HCT116 (cell line): ENCODE measurements at regions not wholly inside any gene's neighbourhood (a gene's known extent, or its start where the extent isn't known, plus 50 kb on each side); places are given as distances from the start of the nearest gene placed in this dataset.

Experiments
- ATAC-seq: fragments of 200-7000 bp; cut with Tn5 transposase; 2 replicates; pipeline ENCODE4 v1.9.1; 2020; ENCODE audit warnings: mild to moderate bottlenecking, moderate library complexity
- BruUV-seq: library from RNA; stranded (reverse); fragments of 400-500 nt; replicated peaks from 2 replicates; lab custom pipeline; 2021; lab: Mats Ljungman, UMichigan
- CTCF ChIA-PET: fragments of 300-600 bp; sonication (Branson Sonifier 250); formaldehyde crosslinking; loops from one replicate; lab custom pipeline; 2021; ENCODE audit warnings: antibody characterized with exemption; lab: Charles Lee
- POLR2A ChIA-PET: fragments of 300-600, 350-600 bp; sonication (Branson Sonifier 250); formaldehyde crosslinking; loops from one replicate; lab custom pipeline; 2021; ENCODE audit warnings: antibody characterized with exemption; lab: Charles Lee
- RAD21 ChIA-PET, 2 experiments: fragments of 300-600 bp; sonication (Branson Sonifier 250); formaldehyde crosslinking; loops; one replicate each; lab custom pipeline; 2023; ENCODE audit warnings: low total read pairs in 2 of 2; ENCODE audit not compliant: uncharacterized antibody in 2 of 2, unreplicated experiment in 2 of 2, low non-redundant PET in 1 of 2; lab: Charles Lee
- DNase-seq: peaks from one replicate; pipeline ENCODE4 v3.0.0-alpha.2; 2010; ENCODE audit warnings: low read depth, low spot score
- H2AFZ ChIP-seq: fragments of 200-600 bp; shearing (Covaris generic), sonication (generic); 2 replicates; pipeline ENCODE4 v1.6.1; 2017; ENCODE audit warnings: low read depth, mixed run types, mixed read lengths, antibody characterized with exemption, low read length; ENCODE audit not compliant: poor library complexity, severe bottlenecking
- H3K27ac ChIP-seq: 2 replicates; pipeline ENCODE4 v1.5.1; 2012; ENCODE audit warnings: low read depth, low read length
- H3K27me3 ChIP-seq: fragments of 200-600 bp; sonication (generic); 2 replicates; pipeline ENCODE4 v1.6.1; 2016; ENCODE audit warnings: mixed run types, low read length, mixed read lengths; ENCODE audit not compliant: insufficient read depth
- H3K36me3 ChIP-seq, 2 experiments: fragments of 200-500 bp in 1 of 2; fragments of 200-600 bp in 1 of 2; sonication (Bioruptor generic) in 1 of 2; sonication (generic) in 1 of 2; 2 replicates each; pipeline versions ENCODE4 v1.5.1 to v1.6.1; 2014 to 2016; ENCODE audit warnings: low read length in 2 of 2, inconsistent platforms in 1 of 2, mixed read lengths in 1 of 2, mixed run types in 1 of 2; ENCODE audit not compliant: insufficient read depth in 2 of 2, control insufficient read depth in 1 of 2
- H3K4me1 ChIP-seq, 2 experiments: fragments of 200-600 bp in 1 of 2; sonication (generic) in 1 of 2; 2 replicates each; pipeline versions ENCODE4 v1.5.1 to v1.6.1; 2012 to 2017; ENCODE audit warnings: low read length in 2 of 2, inconsistent platforms in 1 of 2, mild to moderate bottlenecking in 1 of 2, mixed read lengths in 1 of 2, mixed run types in 1 of 2, moderate library complexity in 1 of 2; ENCODE audit not compliant: insufficient read depth in 2 of 2, control insufficient read depth in 1 of 2
- H3K4me2 ChIP-seq: fragments of 200-600 bp; sonication (generic); 2 replicates; pipeline ENCODE4 v1.6.1; 2017; ENCODE audit warnings: mixed run types, low read length, mixed read lengths
- H3K4me3 ChIP-seq, 2 experiments: fragments of 200-600 bp in 1 of 2; sonication (generic) in 1 of 2; replicated peaks in 1 of 2; 2 replicates each; pipeline ENCODE4 v1.5.1; 2011 to 2016; ENCODE audit warnings: low read length in 2 of 2, control low read depth in 1 of 2, low read depth in 1 of 2, mild to moderate bottlenecking in 1 of 2, mixed read lengths in 1 of 2, mixed run types in 1 of 2
- H3K79me2 ChIP-seq: fragments of 200-600 bp; sonication (generic); 2 replicates; pipeline ENCODE4 v1.6.1; 2017; ENCODE audit warnings: mild to moderate bottlenecking, mixed run types, low read length, moderate library complexity, mixed read lengths; ENCODE audit not compliant: insufficient read depth
- H3K9ac ChIP-seq: fragments of 200-600 bp; sonication (generic); 2 replicates; pipeline ENCODE4 v1.6.1; 2016; ENCODE audit warnings: low read length, mixed read lengths
- H3K9me2 ChIP-seq: fragments of 200-600 bp; sonication (generic), shearing (Covaris generic); 2 replicates; pipeline ENCODE4 v1.6.1; 2017; ENCODE audit warnings: mixed run types, mild to moderate bottlenecking, moderate library complexity; ENCODE audit not compliant: insufficient read depth
- H3K9me3 ChIP-seq, 2 experiments: fragments of 200-500 bp in 1 of 2; fragments of 200-600 bp in 1 of 2; sonication (Bioruptor generic) in 1 of 2; sonication (generic) in 1 of 2; 2 replicates each; pipeline ENCODE4 v1.6.1; 2014 to 2017; ENCODE audit warnings: low read length in 2 of 2, mixed read lengths in 2 of 2, inconsistent platforms in 1 of 2, low read depth in 1 of 2, mild to moderate bottlenecking in 1 of 2, mixed run types in 1 of 2, moderate library complexity in 1 of 2; ENCODE audit not compliant: control insufficient read depth in 1 of 2, insufficient read depth in 1 of 2
- H4K20me1 ChIP-seq: fragments of 200-600 bp; sonication (generic), shearing (Covaris generic); 2 replicates; pipeline ENCODE4 v1.6.1; 2017; ENCODE audit warnings: mixed run types, mild to moderate bottlenecking, moderate library complexity; ENCODE audit not compliant: insufficient read depth
- ATF3 ChIP-seq: IDR thresholded peaks from 2 replicates; pipeline ENCODE4 v1.6.1; 2012
- CTCF ChIP-seq, 3 experiments: fragments of 200-600 bp in 1 of 3; sonication (generic) in 1 of 3; IDR thresholded peaks in 2 of 3; conservative IDR thresholded peaks in 1 of 3; 2 replicates each; pipeline ENCODE4 v1.5.1; 2012 to 2017; ENCODE audit warnings: low read depth in 2 of 3, low read length in 2 of 3, antibody characterized with exemption in 1 of 3, borderline replicate concordance in 1 of 3, control low read depth in 1 of 3, mild to moderate bottlenecking in 1 of 3, mixed read lengths in 1 of 3, mixed run types in 1 of 3, moderate library complexity in 1 of 3; ENCODE audit not compliant: insufficient read depth in 1 of 3
- EGR1 ChIP-seq: IDR thresholded peaks from 2 replicates; pipeline ENCODE4 v1.6.1; 2012; ENCODE audit warnings: low read depth
- EZH2 ChIP-seq: fragments of 200-600 bp; sonication (generic); IDR thresholded peaks from 2 replicates; pipeline ENCODE4 v1.6.1; 2017; ENCODE audit warnings: antibody characterized with exemption, mixed run types
- EZH2phosphoT487 ChIP-seq: fragments of 200-600 bp; IDR thresholded peaks from 2 replicates; pipeline ENCODE4 v1.6.1; 2018; ENCODE audit warnings: antibody characterized with exemption, borderline replicate concordance
- FOSL1 ChIP-seq: IDR thresholded peaks from 2 replicates; pipeline ENCODE4 v1.6.1; 2012; ENCODE audit warnings: low read depth
- JUND ChIP-seq: IDR thresholded peaks from 2 replicates; pipeline ENCODE4 v1.6.1; 2012
- POLR2A ChIP-seq: IDR thresholded peaks from 2 replicates; pipeline ENCODE4 v1.7.0; 2011; ENCODE audit warnings: borderline replicate concordance; ENCODE audit not compliant: insufficient read depth, insufficient read length; ENCODE audit errors: extremely low read depth
- REST ChIP-seq: IDR thresholded peaks from 2 replicates; pipeline ENCODE4 v1.6.1; 2012; ENCODE audit warnings: low read depth
- SIN3A ChIP-seq: IDR thresholded peaks from 2 replicates; pipeline ENCODE4 v1.6.1; 2012; ENCODE audit warnings: low read depth
- SP1 ChIP-seq: IDR thresholded peaks from 2 replicates; pipeline ENCODE4 v1.6.1; 2012; ENCODE audit warnings: low read depth
- YY1 ChIP-seq: IDR thresholded peaks from 2 replicates; pipeline ENCODE4 v1.6.1; 2011; ENCODE audit warnings: low read length, low read depth, moderate library complexity, mild to moderate bottlenecking; ENCODE audit not compliant: insufficient replicate concordance; ENCODE audit errors: extremely low read depth
- ZBTB33 ChIP-seq: IDR thresholded peaks from 2 replicates; pipeline ENCODE4 v1.6.1; 2011; ENCODE audit warnings: mild to moderate bottlenecking, low read length, moderate library complexity; ENCODE audit not compliant: insufficient replicate concordance; ENCODE audit errors: extremely low read depth
- ZFX ChIP-seq: fragments of 450-650 bp; IDR thresholded peaks from 2 replicates; pipeline ENCODE4 v1.6.1; 2017
- ZNF274 ChIP-seq: fragments of 200-500 bp; sonication (Bioruptor generic); IDR thresholded peaks from 2 replicates; pipeline ENCODE4 v1.6.1; 2014; ENCODE audit warnings: mild to moderate bottlenecking, low read depth, low read length, inconsistent platforms
- intact Hi-C: fragments of 100-400 bp; cut with micrococcal nuclease; formaldehyde crosslinking; loops from 2 replicates; pipeline ENCODE4 v1.10.0; 2022

GRCh38 chr4:157607996-157608395 lies 387.5 kb downstream of the GRIA2 start:
- no peak overlapping the region for H3K9ac ChIP-seq
- DNase-seq (no peak), ATAC-seq (no peak)
- intact Hi-C loops, result no loop called here
- H3K4me3 ChIP-seq, result no peak overlapping the region
- ChIA-PET CTCF (no interaction called here), RAD21 (no interaction called here), POLR2A (no interaction called here)
- no peaks in the 10 kb centered on the region for H4K20me1 ChIP-seq
- TF ChIP-seq SP1 (no peak), EGR1 (no peak), ATF3 (no peak), ZFX (no peak), YY1 (no peak), POLR2A (no peak)
- H3K79me2 ChIP-seq, result no peaks in the 10 kb centered on the region
- H3K27me3 ChIP-seq, result no peaks in the 10 kb centered on the region
- no peak overlapping the region for H3K27ac ChIP-seq
- no peaks in the 10 kb centered on the region; a peak in 1 of 4 replicates for H3K9me3 ChIP-seq
- H3K4me2 ChIP-seq, result no peak overlapping the region
- no peaks in the 10 kb centered on the region for H3K4me1 ChIP-seq
- no peaks in the 10 kb centered on the region for H3K36me3 ChIP-seq
- H2AFZ ChIP-seq, result no peak overlapping the region
- no TSS peak for BruUV-seq
- no peaks in the 10 kb centered on the region for H3K9me2 ChIP-seq

GRCh38 chr4:157600583-157600982 lies 380.1 kb downstream of the GRIA2 start:
- DNase-seq, result no peak
- ChIA-PET RAD21 (no interaction called here), POLR2A (no interaction called here), CTCF (no interaction called here)
- Histone ChIP-seq H3K4me2 (no peak overlapping the region), H3K27me3 (no peaks in the 10 kb centered on the region), H3K79me2 (no peaks in the 10 kb centered on the region), H2AFZ (no peak overlapping the region), H3K9ac (no peak overlapping the region), H3K36me3 (no peaks in the 10 kb centered on the region), H3K27ac (no peak overlapping the region), H3K4me1 (no peaks in the 10 kb centered on the region), H3K9me2 (no peaks in the 10 kb centered on the region), H4K20me1 (no peaks in the 10 kb centered on the region), H3K4me3 (no peak overlapping the region), H3K9me3 (no peaks in the 10 kb centered on the region)
- intact Hi-C loops, result no loop called here
- ATAC-seq, result no peak
- BruUV-seq, result no TSS peak
- TF ChIP-seq REST (no peak), CTCF (IDR thresholded peaks at IDR 0.05 in 2 of 3, conservative IDR thresholded peaks at IDR 0.05 in 1 of 3; ENCODE audit: borderline replicate concordance in 1 of 3, insufficient read depth in 1 of 3, low read depth in 2 of 3, low read length in 2 of 3) (no peak), YY1 (no peak), EZH2 (no peak), EZH2phosphoT487 (no peak), FOSL1 (no peak), JUND (no peak), ZNF274 (no peak), ZBTB33 (no peak), SIN3A (no peak)
